H9 (cell line): ENCODE measurements at regions not wholly inside any gene's neighbourhood (a gene's known extent, or its start where the extent isn't known, plus 50 kb on each side); places are given as distances from the start of the nearest gene placed in this dataset.

Experiments
- DNase-seq: peaks from one replicate; pipeline ENCODE4 v3.0.0-alpha.2; 2017
- H2AFZ ChIP-seq: one replicate; pipeline ENCODE4 v1.6.1; 2013; ENCODE audit warnings: mild to moderate bottlenecking, low read length, control low read depth, moderate library complexity
- H2AK5ac ChIP-seq: 2 replicates; pipeline ENCODE4 v1.6.1; 2013; ENCODE audit warnings: low read length, control low read depth, mixed read lengths; ENCODE audit not compliant: insufficient read length
- H2BK120ac ChIP-seq: one replicate; pipeline ENCODE4 v1.6.1; 2013; ENCODE audit warnings: low read depth, mild to moderate bottlenecking, low read length, control low read depth, inconsistent platforms; ENCODE audit not compliant: poor library complexity, severe bottlenecking
- H2BK12ac ChIP-seq: 2 replicates; pipeline ENCODE4 v1.6.1; 2013; ENCODE audit warnings: low read length, control low read depth, mixed read lengths, low read depth; ENCODE audit not compliant: insufficient read length
- H2BK15ac ChIP-seq: 2 replicates; pipeline ENCODE4 v1.6.1; 2013; ENCODE audit warnings: low read depth, low read length, control low read depth
- H2BK20ac ChIP-seq: one replicate; pipeline ENCODE4 v1.6.1; 2013; ENCODE audit warnings: low read depth, mild to moderate bottlenecking, low read length, control low read depth, inconsistent platforms; ENCODE audit not compliant: poor library complexity, severe bottlenecking
- H2BK5ac ChIP-seq: 2 replicates; pipeline ENCODE4 v1.6.1; 2013; ENCODE audit warnings: low read length, control low read depth, mixed read lengths; ENCODE audit not compliant: insufficient read length
- H3K14ac ChIP-seq: 2 replicates; pipeline ENCODE4 v1.6.1; 2013; ENCODE audit warnings: low read length, control low read depth; ENCODE audit not compliant: insufficient read depth
- H3K18ac ChIP-seq: 2 replicates; pipeline ENCODE4 v1.6.1; 2013; ENCODE audit warnings: low read depth, mild to moderate bottlenecking, mixed read lengths, low read length, control low read depth; ENCODE audit not compliant: insufficient read length
- H3K23ac ChIP-seq: 2 replicates; pipeline ENCODE4 v1.6.1; 2013; ENCODE audit warnings: low read length, control low read depth, mixed read lengths, low read depth; ENCODE audit not compliant: insufficient read length
- H3K23me2 ChIP-seq: 2 replicates; pipeline ENCODE4 v1.6.1; 2013; ENCODE audit warnings: low read depth, mild to moderate bottlenecking, mixed read lengths, low read length, control low read depth; ENCODE audit not compliant: insufficient read length, poor library complexity, severe bottlenecking
- H3K27ac ChIP-seq: 2 replicates; pipeline ENCODE4 v1.5.1; 2013; ENCODE audit warnings: low read length, control low read depth, mixed read lengths, low read depth; ENCODE audit not compliant: insufficient read length
- H3K27me3 ChIP-seq: 2 replicates; pipeline ENCODE4 v1.6.1; 2013; ENCODE audit warnings: low read length, control low read depth, inconsistent platforms; ENCODE audit not compliant: insufficient read depth
- H3K4ac ChIP-seq: 2 replicates; pipeline ENCODE4 v1.6.1; 2013; ENCODE audit warnings: low read depth, mild to moderate bottlenecking, control low read depth, inconsistent platforms, low read length, moderate library complexity
- H3K4me1 ChIP-seq: 2 replicates; pipeline ENCODE4 v1.6.1; 2013; ENCODE audit warnings: low read length, control low read depth, inconsistent platforms; ENCODE audit not compliant: insufficient read depth
- H3K4me2 ChIP-seq: 2 replicates; pipeline ENCODE4 v1.6.1; 2013; ENCODE audit warnings: low read length, control low read depth, mixed read lengths; ENCODE audit not compliant: insufficient read length, insufficient read depth
- H3K56ac ChIP-seq: 2 replicates; pipeline ENCODE4 v1.6.1; 2013; ENCODE audit warnings: low read depth, mild to moderate bottlenecking, mixed read lengths, low read length, control low read depth; ENCODE audit not compliant: insufficient read length
- H3K79me1 ChIP-seq: 2 replicates; pipeline ENCODE4 v1.6.1; 2013; ENCODE audit warnings: low read depth, mild to moderate bottlenecking, moderate library complexity, low read length, control low read depth, inconsistent platforms; ENCODE audit not compliant: insufficient read depth, poor library complexity, severe bottlenecking
- H3K79me2 ChIP-seq: 2 replicates; pipeline ENCODE4 v1.6.1; 2013; ENCODE audit warnings: low read length, control low read depth, inconsistent platforms; ENCODE audit not compliant: insufficient read depth
- H3K9ac ChIP-seq: 2 replicates; pipeline ENCODE4 v1.6.1; 2013; ENCODE audit warnings: low read length, control low read depth, mixed read lengths; ENCODE audit not compliant: insufficient read length; ENCODE audit errors: extremely low read depth
- H3K9me3 ChIP-seq: one replicate; pipeline ENCODE4 v1.6.1; 2013; ENCODE audit warnings: low read depth, low read length, inconsistent platforms; ENCODE audit not compliant: control insufficient read depth
- H3T11ph ChIP-seq: one replicate; pipeline ENCODE4 v1.6.1; 2013; ENCODE audit warnings: mild to moderate bottlenecking, low read length, control low read depth, inconsistent platforms
- H4K20me1 ChIP-seq: one replicate; pipeline ENCODE4 v1.6.1; 2013; ENCODE audit not compliant: control insufficient read depth, insufficient read length, insufficient read depth
- H4K5ac ChIP-seq: 2 replicates; pipeline ENCODE4 v1.6.1; 2013; ENCODE audit warnings: low read depth, mild to moderate bottlenecking, mixed read lengths, low read length, control low read depth; ENCODE audit not compliant: insufficient read length
- H4K8ac ChIP-seq: replicated peaks from 2 replicates; pipeline ENCODE4 v1.6.1; 2013; ENCODE audit warnings: low read length, control low read depth, mixed read lengths, low read depth; ENCODE audit not compliant: insufficient read length
- H4K91ac ChIP-seq: 2 replicates; pipeline ENCODE4 v1.6.1; 2013; ENCODE audit warnings: low read depth, mild to moderate bottlenecking, moderate library complexity, mixed read lengths, low read length, control low read depth; ENCODE audit not compliant: insufficient read length
- H3K27ac Mint-ChIP-seq, 3 experiments: 2 replicates in 2 of 3; 3 replicates in 1 of 3; pipeline ENCODE4 v1.8.0; 2020 to 2021; ENCODE audit warnings: mixed read lengths in 3 of 3, mild to moderate bottlenecking in 1 of 3, moderate library complexity in 1 of 3
- H3K27me3 Mint-ChIP-seq: 2 replicates; pipeline ENCODE4 v1.8.0; 2021; ENCODE audit warnings: low read depth, mild to moderate bottlenecking, moderate library complexity, mixed read lengths
- H3K36me3 Mint-ChIP-seq, 3 experiments: 2 replicates in 2 of 3; 3 replicates in 1 of 3; pipeline ENCODE4 v1.8.0; 2020 to 2021; ENCODE audit warnings: low read depth in 3 of 3, mixed read lengths in 3 of 3; ENCODE audit not compliant: insufficient read depth in 1 of 3
- H3K4me1 Mint-ChIP-seq, 2 experiments: 2 replicates each; pipeline ENCODE4 v1.8.0; 2020; ENCODE audit warnings: mixed read lengths in 2 of 2
- H3K4me3 Mint-ChIP-seq, 2 experiments: 2 replicates in 1 of 2; 3 replicates in 1 of 2; pipeline ENCODE4 v1.8.0; 2020 to 2021; ENCODE audit warnings: mild to moderate bottlenecking in 2 of 2, mixed read lengths in 2 of 2, moderate library complexity in 1 of 2
- H3K9me3 Mint-ChIP-seq, 2 experiments: 2 replicates in 1 of 2; 3 replicates in 1 of 2; pipeline ENCODE4 v1.8.0; 2020; ENCODE audit warnings: mild to moderate bottlenecking in 2 of 2, mixed read lengths in 2 of 2, moderate library complexity in 1 of 2
- WGBS: extraction: QIAGEN DNeasy Blood & Tissue Kit; methylation state at CpG from one replicate; pipeline ENCODE4 v1.1.7; 2013; ENCODE audit warnings: missing lambda C conversion rate, low lambda C conversion rate, mixed read lengths; ENCODE audit not compliant: insufficient read length; ENCODE audit errors: extremely low coverage; 5-methylcytosine and 5-hydroxymethylcytosine counted together
- TF ChIP-seq, protein P1 (sequence below): fragments of 200-600 bp; sonication (generic); conservative IDR thresholded peaks from 3 replicates; pipeline ENCODE4 v1.8.0; 2021; ENCODE audit warnings: antibody characterized with exemption, mild to moderate bottlenecking

DNA sequence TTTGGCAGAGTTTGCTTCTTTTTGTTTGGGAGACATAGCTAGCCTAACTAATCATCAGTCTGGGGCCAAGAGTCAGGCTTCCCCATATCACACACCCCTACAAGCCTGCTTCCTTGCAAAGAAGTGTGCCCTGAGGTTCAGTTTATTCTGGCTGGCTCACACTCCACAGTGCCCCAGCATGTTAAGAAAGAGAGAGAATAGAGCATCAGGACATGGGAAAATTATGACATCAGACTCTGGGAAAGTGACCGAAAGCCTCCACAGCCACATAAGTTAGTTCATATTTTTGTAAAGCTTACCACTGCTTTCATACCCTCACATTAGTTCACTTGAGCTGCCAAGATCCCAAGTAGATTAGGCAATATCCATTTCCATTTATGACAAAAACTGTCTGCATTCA is 63.0 kb upstream of the CFAP161 start:
- H3K9me3 ChIP-seq: no peaks in the 10 kb centered on the region
- no peak overlapping the region for H3K4me2 ChIP-seq
- WGBS: no CpG with 5 or more reads among the region's 1 CpG
- H3K27ac ChIP-seq: no peak overlapping the region
- no peak overlapping the region for H3K56ac ChIP-seq
- no peak overlapping the region for H3K14ac ChIP-seq
- Mint-ChIP-seq H3K9me3 (no peaks in the 10 kb centered on the region), H3K36me3 (no peaks in the 10 kb centered on the region), H3K4me3 (no peak overlapping the region), H3K27ac (no peak overlapping the region), H3K27me3 (peaks cover 3% of the 10 kb centered on the region), H3K4me1 (peaks cover 0 to 4% of the 10 kb centered on the region in 2 experiments; a peak in 1 of 4 replicates)
- no peak overlapping the region for H4K5ac ChIP-seq
- no peak overlapping the region for H3K18ac ChIP-seq
- H4K8ac ChIP-seq: no peak overlapping the region
- H2AFZ ChIP-seq: no peak overlapping the region
- no peak overlapping the region for H2BK5ac ChIP-seq
- H4K91ac ChIP-seq: no peak overlapping the region
- DNase-seq: no peak
- no peak overlapping the region for H2AK5ac ChIP-seq
- H2BK120ac ChIP-seq: no peak overlapping the region
- H3K27me3 ChIP-seq: no peaks in the 10 kb centered on the region
- H2BK15ac ChIP-seq: no peak overlapping the region
- H2BK20ac ChIP-seq: no peak overlapping the region
- H2BK12ac ChIP-seq: no peak overlapping the region
- TF ChIP-seq, protein P1, sequence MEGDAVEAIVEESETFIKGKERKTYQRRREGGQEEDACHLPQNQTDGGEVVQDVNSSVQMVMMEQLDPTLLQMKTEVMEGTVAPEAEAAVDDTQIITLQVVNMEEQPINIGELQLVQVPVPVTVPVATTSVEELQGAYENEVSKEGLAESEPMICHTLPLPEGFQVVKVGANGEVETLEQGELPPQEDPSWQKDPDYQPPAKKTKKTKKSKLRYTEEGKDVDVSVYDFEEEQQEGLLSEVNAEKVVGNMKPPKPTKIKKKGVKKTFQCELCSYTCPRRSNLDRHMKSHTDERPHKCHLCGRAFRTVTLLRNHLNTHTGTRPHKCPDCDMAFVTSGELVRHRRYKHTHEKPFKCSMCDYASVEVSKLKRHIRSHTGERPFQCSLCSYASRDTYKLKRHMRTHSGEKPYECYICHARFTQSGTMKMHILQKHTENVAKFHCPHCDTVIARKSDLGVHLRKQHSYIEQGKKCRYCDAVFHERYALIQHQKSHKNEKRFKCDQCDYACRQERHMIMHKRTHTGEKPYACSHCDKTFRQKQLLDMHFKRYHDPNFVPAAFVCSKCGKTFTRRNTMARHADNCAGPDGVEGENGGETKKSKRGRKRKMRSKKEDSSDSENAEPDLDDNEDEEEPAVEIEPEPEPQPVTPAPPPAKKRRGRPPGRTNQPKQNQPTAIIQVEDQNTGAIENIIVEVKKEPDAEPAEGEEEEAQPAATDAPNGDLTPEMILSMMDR: no peak
- no peak overlapping the region for H3T11ph ChIP-seq
- no peak overlapping the region for H3K9ac ChIP-seq
- H3K79me1 ChIP-seq: no peaks in the 10 kb centered on the region
- no peak overlapping the region for H3K23ac ChIP-seq
- no peaks in the 10 kb centered on the region for H3K4me1 ChIP-seq
- H3K79me2 ChIP-seq: no peaks in the 10 kb centered on the region
- H3K4ac ChIP-seq: no peak overlapping the region
- H3K23me2 ChIP-seq: no peaks in the 10 kb centered on the region
- no peaks in the 10 kb centered on the region for H4K20me1 ChIP-seq
